ENCODE measurements at regions not wholly inside any gene's neighbourhood (a gene's known extent, or its start where the extent isn't known, plus 50 kb on each side); places are given as distances from the start of the nearest gene placed in this dataset.

DNA sequence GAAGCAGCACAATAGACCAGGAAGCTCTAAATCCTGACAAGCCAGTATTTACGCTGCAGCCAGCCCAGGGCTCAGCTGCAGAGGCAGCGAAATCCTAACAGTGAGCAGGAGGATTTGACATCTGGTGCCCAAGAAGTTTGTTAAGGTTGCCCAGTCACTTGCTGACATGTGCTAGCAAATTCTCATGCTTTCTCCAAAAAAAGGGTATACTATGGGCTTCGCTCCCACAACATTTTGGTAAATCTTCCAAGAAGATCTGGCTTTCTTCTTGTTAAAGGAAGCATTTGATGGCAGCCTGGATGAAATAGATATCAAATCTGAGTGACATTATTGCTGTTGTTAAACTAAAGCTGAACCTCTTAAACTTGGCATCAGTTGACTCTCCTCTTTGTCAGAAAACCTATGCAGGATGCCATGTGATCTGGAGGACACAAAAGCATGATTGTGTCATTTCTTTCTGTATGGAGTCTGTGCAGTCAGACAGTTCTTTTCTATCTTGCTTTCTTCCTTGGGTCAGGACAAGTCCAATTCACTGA lies 949.7 kb upstream of the RBFOX1 start:
- no peak for DNase-seq (ENCODE audit: low read depth)

GRCh38 chr16:6381896-6382295 lies 950.7 kb upstream of the RBFOX1 start:
- no peak for DNase-seq (ENCODE audit: low read depth)

- DNase-seq (ENCODE audit: low read depth) = no peak
Observed at GRCh38 chr16:6377956-6378355, 954.7 kb upstream of the RBFOX1 start.

DNA sequence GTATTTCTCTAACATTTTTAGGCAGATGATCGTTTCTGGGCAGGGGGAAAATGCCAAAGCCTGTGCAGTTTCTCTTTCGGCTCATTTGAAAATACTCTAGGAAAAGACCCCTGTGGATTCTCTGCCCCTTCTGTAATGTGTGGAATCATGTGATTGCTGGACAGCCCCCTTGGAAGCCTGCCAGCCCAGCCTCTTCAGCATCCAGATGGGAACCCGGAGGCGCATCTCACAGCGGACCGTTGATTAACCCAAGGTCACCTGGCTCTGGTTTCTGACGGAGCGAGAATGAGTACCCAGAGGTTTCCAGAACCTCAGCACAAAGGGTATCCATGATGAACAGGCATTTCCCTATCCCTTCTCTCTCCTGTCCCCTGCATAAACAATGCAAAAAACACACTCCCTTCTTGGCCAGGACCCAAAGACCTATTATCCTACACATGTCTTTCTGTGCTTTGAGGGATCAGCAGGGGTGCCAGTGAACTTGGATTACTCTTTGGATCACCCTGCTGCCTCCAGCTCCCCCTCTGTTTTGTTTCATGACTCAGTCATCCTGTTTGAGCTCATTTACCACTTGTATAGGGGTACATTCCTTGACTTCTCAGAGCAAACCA lies 957.1 kb upstream of the RBFOX1 start:
- no peak for DNase-seq (ENCODE audit: low read depth)

GRCh38 chr16:6374821-6375220 lies 957.8 kb upstream of the RBFOX1 start:
- DNase-seq (ENCODE audit: low read depth) = no peak

- no peak for DNase-seq (ENCODE audit: low read depth)
Observed at GRCh38 chr16:6364846-6365245, 967.8 kb upstream of the RBFOX1 start.

- no peak for DNase-seq (ENCODE audit: low read depth)
Observed at GRCh38 chr16:6363896-6364607, 968.6 kb upstream of the RBFOX1 start.

GRCh38 chr16:6363396-6363795 lies 969.2 kb upstream of the RBFOX1 start:
- no peak for DNase-seq (ENCODE audit: low read depth)

- no peak for DNase-seq (ENCODE audit: low read depth)
Observed at GRCh38 chr16:6362321-6362720, 970.3 kb upstream of the RBFOX1 start.

- DNase-seq (ENCODE audit: low read depth) = no peak
Observed at GRCh38 chr16:6360641-6361040, 972.0 kb upstream of the RBFOX1 start.

- no peak for DNase-seq (ENCODE audit: low read depth)
Observed at GRCh38 chr16:6356911-6357310, 975.7 kb upstream of the RBFOX1 start.

- no peak for DNase-seq (ENCODE audit: low read depth)
Observed at GRCh38 chr16:6349725-6350124, 982.9 kb upstream of the RBFOX1 start.

DNA sequence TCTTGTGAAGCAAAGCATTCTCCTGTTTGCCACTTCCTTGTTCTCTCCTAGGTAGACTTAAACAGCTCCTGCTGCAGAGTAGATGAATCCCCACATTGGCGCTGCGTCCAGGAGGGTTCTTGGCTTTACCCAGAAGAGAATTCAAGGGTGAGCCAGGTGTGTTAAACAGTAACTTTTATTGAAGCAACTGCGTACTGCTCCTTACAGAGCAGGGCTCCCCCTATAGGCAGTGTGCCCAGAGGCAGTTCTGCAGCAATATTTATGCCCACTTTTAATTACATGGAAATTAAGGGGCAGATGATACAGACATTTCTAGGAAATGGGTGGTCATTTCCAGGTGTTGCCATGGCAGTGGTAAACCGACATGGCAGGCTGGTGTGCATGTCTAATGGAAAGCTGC lies 987.6 kb upstream of the RBFOX1 start:
- no peak for DNase-seq (ENCODE audit: low read depth)

DNA sequence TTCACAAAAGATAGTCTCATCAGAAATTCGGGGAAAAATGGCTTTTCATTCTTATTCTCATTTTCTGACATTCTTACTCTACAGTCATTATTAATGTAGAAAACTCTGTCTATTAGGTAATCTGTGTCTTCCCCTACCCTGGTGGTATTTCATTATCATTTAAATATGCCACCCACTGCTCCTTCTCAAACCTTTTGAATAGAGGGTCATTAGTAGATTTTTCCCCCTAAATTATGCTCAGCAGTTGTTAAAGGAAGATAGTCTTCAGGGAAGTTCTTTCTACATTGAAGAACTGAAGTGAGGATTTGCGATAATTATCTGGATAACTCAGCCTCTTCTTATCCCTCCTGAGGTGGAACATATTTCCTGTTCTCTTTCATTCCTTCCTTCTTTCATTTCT lies 989.5 kb upstream of the RBFOX1 start:
- DNase-seq (ENCODE audit: low read depth) = no peak

- no peak for DNase-seq (ENCODE audit: low read depth)
Observed at GRCh38 chr16:6341981-6342380, 990.7 kb upstream of the RBFOX1 start.

GRCh38 chr16:6335072-6335471 lies 997.6 kb upstream of the RBFOX1 start:
- no peak for DNase-seq (ENCODE audit: low read depth)

DNA sequence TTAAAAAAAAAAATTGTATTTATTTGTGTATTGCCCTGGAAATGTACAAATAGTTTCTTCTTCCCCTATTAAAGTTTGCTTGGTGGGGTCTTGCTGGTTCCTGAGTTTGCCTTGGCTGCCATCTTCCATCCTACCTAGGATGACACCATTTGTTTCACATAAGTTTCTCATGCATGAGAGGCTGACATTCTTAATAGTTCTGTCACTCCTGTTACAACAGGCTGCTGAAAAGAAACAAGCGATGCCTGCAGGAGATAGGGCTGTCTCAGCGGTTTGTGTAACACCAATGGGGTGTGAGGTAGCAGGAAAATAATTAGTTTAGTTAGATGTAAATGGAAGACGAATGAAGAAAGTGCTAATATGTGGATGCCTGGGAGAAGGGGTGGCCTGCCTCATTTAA lies 1000.9 kb upstream of the RBFOX1 start:
- no peak for DNase-seq (ENCODE audit: low read depth)

DNA sequence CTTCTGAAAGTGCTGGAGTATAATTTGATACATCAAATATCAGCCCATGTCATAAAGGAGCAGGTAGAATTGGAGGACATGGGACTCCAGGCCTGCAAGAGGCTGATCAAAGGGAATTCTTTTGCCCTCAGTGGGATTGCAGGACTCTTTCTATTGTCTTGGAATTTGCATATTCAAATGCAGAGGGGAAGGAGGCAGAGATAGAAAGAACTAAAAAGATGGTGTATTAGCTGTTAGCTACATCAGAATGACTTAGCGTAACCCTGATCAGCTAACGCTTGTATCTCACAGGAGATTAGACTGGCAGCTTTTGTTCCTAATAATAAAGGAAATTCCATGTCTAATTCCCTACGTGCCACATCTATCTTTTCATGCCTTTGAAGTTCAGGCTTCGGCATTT lies 1014.7 kb upstream of the RBFOX1 start:
- DNase-seq (ENCODE audit: low read depth) = no peak

DNA sequence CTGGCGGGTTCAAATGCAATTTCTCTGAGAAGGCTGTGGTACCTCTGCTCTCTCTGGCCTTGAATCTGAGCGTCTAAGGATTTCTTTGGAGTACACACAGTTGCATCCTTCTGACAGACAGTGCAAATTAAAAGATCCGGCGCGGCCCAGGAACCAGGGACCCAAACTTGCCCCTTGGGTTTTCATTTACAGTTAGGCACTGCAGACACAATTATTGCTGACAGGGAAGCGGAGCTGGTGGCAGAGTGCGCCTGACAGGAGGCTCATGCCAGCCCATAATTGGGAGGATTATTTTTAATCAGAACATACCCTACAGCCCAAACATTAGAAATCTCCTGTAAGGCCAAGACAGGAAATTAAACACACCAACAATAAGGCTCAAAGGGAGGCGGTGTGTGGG lies 1023.4 kb upstream of the RBFOX1 start:
- no peak for DNase-seq (ENCODE audit: low read depth)

DNA sequence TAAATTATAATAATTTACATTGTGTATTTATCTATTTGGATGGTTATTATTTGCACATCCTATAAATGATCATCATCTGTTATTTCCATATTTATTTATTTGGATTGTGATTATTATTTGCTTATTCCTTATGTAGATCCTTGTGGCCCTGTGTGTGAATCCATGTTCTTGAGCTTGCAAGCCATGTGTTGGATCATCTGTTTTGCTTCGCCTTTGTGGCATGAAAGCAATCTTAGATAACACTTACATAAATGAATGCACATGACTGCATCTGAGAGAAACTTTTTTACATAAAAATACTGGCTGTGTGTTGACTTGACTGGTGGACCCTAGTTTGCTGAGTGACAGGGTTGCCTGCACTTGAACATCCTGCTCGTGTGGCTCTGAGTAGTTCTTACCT lies 1024.5 kb upstream of the RBFOX1 start:
- DNase-seq (ENCODE audit: low read depth) = no peak

- DNase-seq (ENCODE audit: low read depth) = no peak
Observed at GRCh38 chr16:6300523-6300922, 1032.1 kb upstream of the RBFOX1 start.

DNA sequence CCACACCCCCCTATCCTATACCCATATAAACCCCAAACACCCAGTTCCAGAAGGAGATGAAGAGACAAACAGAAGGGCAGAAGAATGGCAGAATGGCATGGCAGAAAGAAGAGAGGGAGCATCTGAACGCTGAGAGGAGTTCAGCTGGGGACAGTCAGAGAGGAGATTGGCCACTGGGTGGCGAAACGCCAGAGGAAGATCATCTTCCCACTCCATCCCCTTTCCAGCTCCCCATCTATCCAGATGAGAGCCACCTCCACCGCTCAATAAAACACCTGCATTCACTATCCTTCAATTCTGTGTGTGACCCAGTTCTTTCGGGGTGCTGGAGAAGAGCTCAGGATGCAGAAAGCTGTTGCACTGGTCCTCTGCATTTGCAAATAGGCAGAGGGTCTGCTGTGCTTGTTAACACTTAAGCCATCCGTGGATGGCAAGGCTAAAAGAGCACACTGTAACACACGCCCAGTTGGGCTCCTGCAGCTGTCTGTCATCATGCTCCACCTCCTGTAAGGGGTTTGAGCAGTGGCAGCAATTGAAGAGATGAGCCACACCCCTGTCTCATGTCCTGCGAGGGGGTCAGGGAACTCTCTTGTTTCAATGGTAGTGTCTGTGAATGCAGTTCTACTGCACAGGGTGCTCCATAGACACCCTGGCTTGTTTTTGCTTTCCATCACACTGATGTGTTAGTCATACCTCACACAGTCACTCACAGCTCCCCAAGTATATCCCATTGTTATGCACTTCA lies 1034.8 kb upstream of the RBFOX1 start:
- no peak for DNase-seq (ENCODE audit: low read depth)

DNA sequence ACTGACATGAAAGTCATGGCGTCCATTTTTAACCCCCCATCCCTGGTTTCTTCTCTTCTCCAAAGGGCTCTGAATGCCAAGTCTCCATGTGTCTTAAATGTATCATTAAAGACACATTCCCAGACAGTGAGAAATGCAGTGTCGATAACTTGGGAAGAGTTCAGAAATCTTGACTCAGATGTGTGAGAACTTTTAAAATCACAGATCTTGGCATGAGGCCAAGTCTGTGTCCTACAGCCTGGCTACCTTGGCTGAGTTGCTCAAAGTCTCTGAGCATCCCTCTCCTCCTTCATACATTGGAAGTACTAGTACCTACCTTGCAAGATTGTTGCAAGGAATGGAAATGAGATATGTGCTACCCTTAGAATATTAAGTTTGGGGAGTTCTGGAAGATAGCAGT lies 1046.5 kb upstream of the RBFOX1 start:
- no peak for DNase-seq (ENCODE audit: low read depth)

Measured in M059J (cell line).